GM12891 (cell line): ENCODE measurements at regions not wholly inside any gene's neighbourhood (a gene's known extent, or its start where the extent isn't known, plus 50 kb on each side); places are given as distances from the start of the nearest gene placed in this dataset.

Experiments used
- POLR2A ChIP-seq: IDR thresholded peaks from 2 replicates; pipeline ENCODE4 v1.6.1; 2011; ENCODE audit warnings: low read depth, low read length, control low read depth
- POLR2AphosphoS5 ChIP-seq: IDR thresholded peaks from 2 replicates; pipeline ENCODE4 v1.6.1; 2011; ENCODE audit warnings: low read depth, low read length, control low read depth
- POU2F2 ChIP-seq: IDR thresholded peaks from 2 replicates; pipeline ENCODE4 v1.6.1; 2011; ENCODE audit warnings: low read depth, mild to moderate bottlenecking, control low read depth, low read length, moderate library complexity
- SPI1 ChIP-seq: IDR thresholded peaks from 2 replicates; pipeline ENCODE4 v1.6.1; 2011; ENCODE audit warnings: low read depth, low read length, control low read depth
- TAF1 ChIP-seq: IDR thresholded peaks from 2 replicates; pipeline ENCODE4 v1.6.1; 2011; ENCODE audit warnings: low read depth, low read length, control low read depth

DNA sequence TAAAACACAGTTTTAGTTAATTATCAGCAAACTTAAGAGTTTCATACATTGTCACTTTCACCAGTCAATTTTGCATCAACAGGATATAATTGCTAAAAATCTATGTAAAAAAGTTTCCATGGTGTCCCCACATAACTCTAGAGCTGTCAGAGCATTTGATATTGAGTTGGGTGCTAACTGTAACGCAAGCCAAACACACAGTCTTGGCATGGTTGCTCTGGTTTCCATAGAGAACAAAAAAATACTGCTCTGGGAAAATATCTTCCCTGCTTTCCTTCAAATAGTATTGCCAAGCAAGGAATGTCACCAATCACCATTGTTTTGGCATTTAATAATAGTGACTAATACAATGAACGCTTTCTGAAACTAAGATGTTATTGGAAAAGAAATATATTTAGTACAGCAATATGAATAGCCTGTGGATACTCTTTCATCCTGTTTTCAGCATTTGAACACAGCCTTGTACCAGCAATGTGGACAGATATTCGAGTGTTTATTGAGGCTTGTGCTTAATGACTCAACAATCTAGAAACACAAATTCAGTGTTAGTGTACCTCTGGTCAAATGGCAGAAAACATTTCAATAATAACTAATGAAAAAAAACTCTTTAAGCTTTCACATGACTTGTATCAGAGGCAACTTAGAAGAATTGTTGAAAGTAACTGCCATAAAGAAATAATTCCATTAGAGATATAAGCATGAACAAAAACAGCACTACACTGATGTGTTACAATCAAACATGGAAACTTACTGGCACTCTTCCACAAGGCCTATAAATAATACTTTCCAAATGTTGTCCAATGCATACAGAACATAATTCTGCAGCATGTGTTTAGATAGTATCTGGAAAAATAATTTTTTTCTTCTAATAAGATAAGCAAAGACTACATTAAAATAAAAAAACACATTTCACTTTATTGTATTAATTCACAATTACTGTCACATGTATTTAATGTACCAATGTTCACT lies 1469.5 kb upstream of the CELF2 start:
- TF ChIP-seq POLR2A, result no peak
- TF ChIP-seq TAF1, result no peak
- TF ChIP-seq POLR2AphosphoS5, result no peak
- no peak for TF ChIP-seq SPI1
- no peak for TF ChIP-seq POU2F2
